Smooth muscle cell of the brain vasculature (primary cell): ENCODE measurements at regions not wholly inside any gene's neighbourhood (a gene's known extent, or its start where the extent isn't known, plus 50 kb on each side); places are given as distances from the start of the nearest gene placed in this dataset.
A peak's percentile ranks its signal among the peaks of the same experiment; 100 is the strongest.
"Not testable (repeated sequence)": the region's sequence is repeated elsewhere in the genome, so short reads cannot be mapped to it uniquely, and the experiment has no call there.

Source experiments
- DNase-seq: peaks from one replicate; pipeline ENCODE4 v3.0.0-alpha.2; 2012; ENCODE audit warnings: low read depth, low spot score

DNA sequence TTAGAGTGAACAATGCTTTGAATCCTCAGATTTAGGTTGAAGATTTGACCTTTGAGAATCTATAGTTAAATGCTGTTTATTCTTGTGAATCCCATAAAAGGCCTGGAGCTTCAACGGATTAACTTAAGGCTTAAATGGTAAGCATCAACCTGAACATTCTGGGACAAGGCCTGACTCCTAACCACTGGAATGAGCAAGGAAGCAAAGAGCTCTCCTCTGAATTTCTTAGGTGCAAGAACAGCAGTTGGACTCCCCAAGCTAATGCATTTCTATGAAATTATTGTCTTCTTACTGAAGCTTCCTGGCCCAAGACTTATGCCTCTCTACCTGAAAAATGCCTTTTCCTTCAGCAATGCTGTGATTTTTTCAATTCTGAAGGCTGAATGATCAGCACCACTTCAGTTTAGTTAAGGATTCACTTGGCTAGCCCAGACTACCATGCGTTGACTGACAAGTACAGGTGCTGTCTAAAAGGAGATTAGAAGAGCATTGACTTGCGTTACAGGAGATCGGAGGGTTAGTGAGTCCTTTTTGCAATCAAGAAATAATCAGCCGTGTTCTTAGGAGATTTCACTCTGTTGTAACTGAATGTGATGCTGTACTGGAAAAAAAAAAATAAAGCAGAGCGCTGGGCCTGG, 178.5 kb downstream of the ZC3H11B start:
- DNase-seq = no peak

DNA sequence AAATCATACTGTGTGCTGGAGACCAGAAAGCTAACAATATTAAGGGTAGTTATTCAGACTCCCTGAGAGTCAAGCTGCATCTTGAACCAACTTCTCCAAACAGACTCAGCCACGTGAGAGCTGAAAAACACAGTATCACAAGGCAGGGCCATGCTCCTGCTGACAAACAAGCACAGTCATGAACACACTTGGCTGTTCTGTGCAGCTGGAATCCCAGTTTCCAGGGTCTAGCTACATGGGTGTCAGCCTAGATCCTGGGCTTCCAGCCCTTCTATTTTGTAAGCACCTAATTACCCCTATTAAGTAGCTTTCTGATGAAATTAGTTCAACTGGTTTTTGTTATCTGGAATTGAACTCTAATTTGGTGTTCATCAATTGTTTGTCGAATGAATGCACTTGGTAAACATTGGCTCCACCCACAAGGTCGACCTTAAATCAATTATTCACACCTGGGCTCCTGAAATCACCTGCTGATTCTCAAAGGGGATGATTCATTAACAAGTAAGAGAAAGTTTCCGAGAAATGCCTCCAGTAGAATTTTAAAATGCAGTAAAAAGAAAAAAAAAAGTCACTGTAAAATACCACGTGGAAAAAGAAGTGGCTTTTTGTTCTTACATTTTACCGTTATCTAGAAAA, 179.3 kb downstream of the ZC3H11B start:
- DNase-seq = no peak

DNA sequence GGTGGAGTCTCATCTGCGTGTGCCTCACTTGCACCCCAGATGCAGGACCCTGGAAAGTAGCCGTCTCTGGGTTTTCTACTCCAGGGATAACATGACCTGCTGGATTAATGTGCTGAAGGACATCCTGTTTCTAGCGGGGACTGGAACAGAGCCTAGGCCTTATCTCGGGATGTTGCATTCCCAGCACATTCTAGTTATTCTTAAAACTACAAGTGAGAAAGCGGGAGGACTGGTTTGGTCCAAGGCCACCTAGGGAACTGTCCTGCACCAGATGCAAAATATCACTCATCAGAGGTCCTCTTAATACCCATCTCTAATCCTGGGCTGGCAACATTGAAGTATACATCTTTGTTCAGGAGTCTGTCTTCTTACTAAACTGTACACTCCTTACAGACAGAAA, 179.9 kb downstream of the ZC3H11B start:
- no peak for DNase-seq

DNA sequence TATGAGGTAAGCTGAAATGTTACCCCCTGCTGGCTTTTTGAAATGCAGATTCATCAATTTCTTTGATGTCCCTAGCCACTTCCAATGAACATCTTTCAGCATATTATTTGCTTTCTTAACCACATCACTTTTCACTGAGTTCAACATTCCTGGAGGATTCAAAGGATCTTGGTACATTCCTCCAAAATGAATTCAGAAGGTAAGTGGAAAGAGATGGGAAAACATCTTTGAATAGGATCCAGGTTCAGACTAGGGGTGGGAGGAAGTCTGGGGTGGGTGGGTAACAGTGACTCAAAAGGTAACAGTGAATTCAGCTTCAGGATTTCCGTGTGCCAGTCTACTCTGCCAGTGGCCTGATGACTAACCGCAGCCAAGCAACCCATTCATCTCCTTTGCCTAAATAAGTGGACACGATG, 180.7 kb downstream of the ZC3H11B start:
- DNase-seq = no peak

DNA sequence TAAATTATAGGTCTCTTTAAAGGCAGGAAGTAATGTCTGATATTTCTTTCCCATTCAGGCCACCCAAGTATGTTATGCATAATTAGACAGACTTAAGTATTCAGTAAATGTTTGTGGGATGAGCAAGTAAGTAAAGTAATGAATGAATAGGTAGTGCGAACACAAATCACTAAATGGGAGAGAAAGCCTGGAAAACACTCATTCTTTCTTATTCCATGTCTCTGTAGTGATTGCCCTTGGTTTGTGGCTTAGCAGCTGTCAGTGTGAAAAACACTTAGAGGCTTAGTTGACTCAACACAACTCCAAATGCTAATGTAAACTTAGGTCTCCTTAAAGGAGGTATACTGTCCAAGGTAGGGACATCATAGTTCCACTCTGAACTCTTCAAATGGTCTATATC, 182.5 kb downstream of the ZC3H11B start:
- DNase-seq = no peak

DNA sequence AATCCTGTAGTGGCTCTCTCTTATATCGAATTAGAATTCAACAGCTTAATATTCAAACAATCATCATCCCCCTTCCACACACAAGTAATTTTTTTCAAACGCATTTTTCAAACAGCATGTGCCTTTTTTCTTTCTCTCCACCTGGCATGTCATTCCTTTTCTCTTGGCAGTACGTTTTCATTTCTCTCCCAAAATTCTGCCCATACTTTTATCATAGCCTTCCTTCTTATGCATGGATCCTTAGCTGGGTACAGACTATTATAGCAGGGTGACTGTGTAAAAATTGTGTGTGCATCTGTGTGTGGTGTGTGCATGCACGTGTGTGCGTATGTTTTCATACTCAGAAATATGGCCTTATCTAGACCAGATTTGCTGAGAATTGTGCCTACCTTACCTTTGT, 184.3 kb downstream of the ZC3H11B start:
- no peak for DNase-seq

DNA sequence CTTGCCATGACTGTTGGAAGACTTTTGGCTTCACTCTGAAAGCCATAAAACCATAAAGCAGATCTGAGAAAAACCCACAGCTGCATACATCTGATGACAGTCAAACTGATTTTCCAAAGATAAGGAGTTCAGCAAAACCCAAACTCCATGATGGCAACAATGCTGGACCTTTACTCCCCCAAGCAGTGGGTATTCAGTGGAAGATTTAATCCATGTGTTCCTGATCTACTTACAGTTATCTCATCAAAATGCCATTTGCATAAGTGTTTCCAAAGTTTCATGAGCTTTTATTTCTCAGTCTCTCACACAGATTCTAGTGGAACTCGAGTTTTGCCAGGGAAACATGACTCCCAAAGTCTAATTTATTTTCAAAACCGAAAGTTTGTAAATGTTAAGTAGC, 184.9 kb downstream of the ZC3H11B start:
- no peak for DNase-seq

DNA sequence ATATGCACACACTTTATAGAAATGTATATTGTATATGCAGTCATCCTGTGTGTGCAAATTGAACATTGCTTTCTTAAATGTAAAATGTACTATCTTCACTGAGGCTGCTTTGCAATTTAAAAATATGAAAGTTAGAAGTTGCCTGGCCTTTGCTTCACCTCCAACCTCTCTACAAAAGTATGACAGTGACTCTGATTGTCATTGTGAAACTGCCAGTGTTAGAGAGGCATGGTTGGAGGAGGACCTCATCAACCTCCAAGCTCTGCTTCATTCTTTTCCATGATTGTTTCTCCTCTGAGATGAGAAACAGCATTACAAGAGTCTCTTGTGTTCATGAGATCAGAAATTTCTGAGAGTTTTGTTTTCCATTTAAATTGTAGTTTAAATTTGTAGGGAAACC, 185.5 kb downstream of the ZC3H11B start:
- no peak for DNase-seq

DNA sequence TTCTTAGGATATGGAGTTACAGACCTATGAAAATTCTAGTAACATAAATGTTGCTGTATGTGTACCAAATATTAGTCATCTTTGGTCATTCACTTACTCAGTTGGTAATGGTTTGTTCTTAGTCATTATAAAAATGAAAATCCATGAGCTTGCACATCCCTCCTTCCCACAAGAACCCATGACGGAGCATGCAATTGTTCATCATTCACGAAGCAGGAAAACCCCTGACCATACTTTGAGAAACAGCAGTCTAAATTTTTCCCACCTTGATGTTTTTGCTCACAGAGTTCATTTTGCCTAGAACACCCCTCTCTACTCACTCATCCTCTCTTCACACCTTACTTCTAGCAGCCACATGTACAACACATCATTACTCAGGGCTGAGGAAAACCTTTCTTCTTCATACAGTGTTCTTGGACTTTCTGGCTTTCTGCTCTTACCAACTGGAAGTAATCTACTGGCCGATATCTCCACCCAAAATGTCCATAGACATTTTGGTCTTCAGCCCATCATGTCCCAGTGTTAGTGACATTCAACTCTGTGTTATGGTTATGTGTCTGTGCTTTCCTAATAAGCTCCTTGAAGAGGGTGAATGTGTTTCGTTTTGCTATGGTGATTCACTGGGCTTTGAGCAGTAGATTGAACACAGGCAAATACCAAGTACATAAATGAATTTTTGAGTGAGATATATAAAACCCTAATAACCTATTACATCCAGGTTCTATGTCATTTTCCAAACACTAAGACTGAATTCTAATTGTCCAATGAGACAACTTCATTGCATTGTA, 189.9 kb downstream of the ZC3H11B start:
- no peak for DNase-seq

DNA sequence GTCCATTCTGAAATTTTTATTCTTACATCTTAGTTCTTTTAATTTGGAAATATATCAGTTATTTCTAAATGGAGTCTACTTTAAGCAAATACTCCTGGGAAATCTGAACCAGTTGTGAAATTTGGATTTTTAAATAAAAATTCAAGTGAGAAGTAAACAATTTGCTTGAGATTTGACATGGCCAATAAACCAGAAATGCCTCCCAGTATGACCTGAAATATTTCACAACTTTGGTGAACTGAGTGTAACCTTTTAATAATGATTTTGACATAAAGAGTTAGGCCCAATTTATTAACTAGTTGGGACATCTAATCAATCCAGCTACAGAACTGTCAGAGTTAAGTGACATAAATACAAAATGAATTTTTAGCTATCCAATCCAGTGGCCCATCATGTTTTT, 192.0 kb downstream of the ZC3H11B start:
- no peak for DNase-seq

DNA sequence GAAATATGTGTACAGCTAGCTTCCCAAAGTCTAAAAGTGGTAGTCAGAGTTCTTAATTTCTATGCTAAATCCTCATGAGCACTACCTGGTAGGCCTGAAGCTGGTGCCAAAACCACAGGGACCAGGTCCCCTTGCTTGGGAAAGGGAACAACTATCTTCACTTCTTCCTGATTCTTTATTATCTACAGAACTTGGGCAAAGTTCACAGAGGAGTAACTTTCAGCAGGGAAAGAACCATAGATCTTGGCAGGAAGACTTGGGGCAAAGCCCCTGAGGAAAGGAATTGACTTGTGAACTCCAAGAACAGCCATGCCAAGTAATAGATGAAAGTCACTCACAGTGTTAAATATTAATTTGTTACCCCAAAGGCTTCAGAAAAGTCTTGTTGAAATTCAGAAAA, 193.0 kb downstream of the ZC3H11B start:
- no peak for DNase-seq

DNA sequence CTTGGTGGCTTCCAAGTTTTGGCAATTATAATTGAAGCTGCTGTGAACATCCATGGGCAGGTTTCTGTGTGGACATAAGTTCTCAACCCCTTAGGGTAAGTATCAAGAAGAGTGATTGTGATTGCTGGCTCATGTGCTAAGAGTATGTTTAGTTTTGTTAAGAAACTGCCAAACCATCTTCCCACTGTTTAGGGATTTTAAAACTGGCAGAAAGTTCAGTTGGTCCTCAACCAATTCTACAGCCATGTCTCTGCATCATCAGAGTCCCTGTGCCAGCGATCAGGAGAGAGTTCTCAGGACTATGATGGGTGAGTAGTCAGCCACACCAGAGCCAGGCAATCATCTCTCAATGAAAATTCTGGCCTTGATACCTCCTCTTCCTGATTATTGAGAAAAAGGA, 193.8 kb downstream of the ZC3H11B start:
- no peak for DNase-seq

DNA sequence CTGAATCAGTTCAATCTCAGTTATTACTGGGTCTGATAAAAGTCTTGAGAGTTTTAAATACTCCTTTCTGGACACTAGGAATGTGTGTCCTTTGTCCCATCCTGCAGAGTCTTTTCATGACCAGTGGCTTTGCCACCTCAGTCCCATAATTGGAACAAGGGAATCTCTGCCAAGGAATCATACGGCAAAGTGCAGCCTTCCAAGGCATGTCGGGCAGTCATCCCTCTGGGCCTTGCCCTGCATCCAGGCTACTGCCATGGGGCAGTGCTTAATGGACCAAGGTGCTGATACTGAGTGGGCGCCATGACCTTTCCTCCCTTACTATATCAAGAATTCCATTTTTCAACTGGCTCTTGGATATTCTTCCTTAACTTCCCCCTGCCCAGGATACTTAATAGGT, 195.3 kb downstream of the ZC3H11B start:
- no peak for DNase-seq

DNA sequence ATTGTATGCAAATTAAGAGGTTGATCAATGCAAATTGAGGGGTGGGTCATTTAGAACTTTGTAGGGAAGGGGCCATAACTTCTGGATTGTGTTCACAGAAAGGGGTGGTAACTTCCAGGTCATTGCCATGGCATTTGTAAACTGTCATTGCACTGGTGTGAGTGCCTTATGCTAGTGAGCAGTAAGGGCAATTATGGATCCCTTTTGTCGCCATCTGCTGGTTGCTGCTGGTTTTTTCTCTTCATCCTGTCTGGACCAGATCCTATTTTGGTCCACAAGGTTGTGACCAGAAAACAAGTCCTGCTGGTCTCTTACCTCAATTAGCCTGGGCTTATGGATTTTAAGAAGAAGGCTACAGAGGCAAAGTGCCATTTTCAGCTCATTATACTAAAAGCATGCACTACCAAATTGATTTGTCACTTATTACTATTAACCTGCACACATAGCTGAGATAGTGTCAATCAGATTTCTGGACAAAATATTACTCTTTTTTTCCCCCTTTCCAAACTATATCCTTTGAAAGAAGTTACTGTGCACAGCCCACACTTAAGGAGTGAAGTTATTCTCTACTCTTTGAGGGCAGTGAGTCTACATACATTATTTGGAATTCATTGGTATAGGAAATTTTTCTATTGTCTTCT, 196.2 kb downstream of the ZC3H11B start:
- DNase-seq = peak; percentile 15

DNA sequence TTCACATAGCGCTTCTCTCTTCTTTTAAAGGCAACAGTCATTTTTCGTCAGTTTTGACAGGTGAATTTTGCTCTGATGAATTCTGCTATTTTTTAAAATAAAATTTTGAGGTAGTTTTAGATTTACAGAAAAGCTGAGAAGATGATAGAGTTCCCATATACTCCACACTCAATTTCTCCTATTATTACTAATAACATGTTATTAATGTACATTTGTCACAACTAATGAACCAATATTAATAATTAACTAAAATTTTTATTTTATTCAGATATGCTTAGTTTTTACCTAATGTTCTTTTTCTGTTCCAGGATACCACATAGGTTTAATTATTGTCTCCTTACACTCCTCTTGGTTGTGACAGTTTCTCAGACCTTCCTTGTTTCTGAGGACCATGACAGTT, 197.0 kb downstream of the ZC3H11B start:
- DNase-seq = no peak

DNA sequence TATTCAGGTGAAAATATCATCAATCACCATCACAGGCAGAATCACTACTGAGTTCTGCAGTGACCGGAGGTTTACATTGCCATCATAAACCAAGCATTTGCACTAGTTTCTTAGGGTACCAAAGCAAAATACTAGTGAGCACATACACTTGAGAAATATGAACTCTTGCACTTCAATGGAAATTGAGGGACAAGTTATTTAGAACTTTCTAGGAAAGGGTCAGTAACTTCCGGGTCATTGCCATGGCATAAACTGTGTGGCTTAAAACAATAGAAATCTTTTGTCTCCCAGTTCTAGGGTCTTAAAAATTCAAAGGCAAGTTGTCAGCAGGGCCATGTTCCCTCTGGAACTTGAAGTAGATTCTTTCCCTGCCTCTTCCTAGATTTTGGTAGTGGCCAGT, 197.5 kb downstream of the ZC3H11B start:
- no peak for DNase-seq

DNA sequence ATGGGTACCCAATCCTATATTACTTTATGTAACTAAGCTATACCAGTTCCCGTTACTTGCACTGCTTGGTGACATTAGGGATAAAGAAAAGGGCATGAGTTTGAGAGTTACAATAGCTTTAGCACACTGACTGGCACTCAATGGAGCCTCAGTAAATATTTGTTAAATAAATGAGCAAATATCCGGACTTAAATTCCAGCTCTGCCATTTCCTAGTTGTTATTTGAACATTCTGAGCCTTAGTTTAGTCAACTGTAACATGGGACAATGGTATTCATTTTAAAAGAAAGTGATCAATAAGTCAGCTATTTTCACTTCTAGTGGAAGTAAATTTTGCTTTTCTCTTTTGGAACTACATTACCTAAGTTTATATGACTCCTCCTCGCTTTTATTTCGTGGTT, 198.7 kb downstream of the ZC3H11B start:
- no peak for DNase-seq

DNA sequence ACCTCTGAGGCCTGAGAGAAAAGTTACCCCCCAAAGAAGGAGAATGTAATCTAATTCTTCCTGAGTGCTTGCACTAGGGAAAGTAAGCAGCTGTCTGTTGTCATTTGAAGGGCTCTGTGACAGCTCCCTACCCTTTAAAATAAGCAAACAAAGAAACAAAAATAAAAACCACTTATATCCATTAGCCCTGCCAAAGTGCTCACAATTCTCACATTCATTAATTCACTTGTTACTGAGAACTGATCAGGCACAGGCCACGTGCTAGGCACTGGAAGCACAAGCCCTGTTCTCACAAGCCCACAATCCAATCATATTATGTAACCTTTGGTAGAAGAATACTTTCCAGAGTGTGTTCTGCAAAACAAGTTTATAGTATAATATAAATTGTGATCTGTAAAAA, 199.4 kb downstream of the ZC3H11B start:
- no peak for DNase-seq

DNA sequence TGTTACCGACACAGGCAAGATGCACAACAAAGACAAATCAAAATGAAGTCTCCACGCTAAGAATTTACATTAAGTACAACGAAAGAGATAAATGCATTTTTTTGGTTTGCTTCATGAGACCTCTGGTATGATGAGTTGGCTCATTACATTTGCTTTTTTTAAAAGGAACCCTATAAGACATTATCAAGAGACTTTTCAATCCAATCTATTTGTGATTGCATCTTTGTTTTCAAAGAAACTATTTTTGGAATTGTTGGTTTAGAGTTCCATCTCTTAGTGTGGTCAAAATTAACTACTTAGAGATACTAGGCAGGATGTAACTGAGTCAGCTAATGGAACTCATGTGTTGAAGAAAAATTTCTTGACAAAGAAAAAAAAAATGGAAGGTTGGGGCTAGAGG, 200.1 kb downstream of the ZC3H11B start:
- DNase-seq = no peak

DNA sequence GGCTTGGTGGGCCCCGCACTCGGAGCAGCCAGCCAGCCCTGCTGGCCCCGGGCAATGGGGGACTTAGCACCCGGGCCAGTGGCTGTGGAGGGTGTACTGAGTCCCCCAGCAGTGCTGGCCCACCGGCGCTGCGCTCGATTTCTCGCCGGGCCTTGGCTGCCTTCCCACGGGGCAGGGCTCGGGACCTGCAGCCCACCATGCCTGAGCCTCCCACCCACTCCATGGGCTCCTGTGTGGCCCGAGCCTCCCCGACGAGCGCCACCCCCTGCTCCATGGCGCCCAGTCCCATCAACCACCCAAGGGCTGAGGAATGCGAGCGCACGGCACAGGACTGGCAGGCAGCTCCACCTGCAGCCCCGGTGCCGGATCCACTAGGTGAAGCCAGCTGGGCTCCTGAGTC, 202.2 kb downstream of the ZC3H11B start:
- not testable (repeated sequence) for DNase-seq

DNA sequence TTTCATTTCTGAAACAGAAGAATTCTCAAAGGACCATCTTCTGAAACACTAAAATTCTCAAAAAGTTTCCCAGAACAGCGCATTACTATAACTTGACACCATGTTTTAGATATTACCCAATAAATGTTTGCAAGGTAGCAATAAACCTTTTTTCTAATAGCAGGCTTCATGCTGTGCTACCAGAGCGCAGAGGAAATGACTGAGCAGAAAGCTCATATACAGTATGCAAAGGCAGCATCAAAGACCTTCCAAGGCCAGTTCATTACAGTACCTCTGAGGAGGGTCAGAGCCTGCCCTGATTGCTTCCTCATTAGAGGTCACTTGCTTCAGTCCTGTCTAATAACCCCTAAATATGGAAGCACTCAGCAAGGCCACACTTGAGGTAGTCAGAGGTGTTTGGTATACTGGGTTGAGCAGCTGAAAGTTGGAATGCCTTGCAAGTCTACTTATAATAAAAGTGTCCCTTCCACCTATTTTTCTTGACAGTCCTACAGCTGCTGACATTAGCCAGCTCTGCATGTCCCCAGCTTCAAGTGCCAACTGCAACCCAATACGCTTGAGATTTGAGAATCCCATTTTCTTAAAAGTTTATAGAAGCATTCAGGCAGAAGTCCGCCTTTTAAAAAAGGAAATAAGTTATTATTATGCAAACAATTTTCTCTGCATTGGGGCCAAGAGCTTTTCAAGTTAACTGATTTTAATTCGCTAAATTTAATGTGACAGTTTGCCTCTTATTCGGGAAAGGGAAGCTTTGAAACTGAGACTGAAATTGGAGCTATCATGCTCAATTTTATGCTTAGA, 207.2 kb downstream of the ZC3H11B start:
- no peak for DNase-seq

DNA sequence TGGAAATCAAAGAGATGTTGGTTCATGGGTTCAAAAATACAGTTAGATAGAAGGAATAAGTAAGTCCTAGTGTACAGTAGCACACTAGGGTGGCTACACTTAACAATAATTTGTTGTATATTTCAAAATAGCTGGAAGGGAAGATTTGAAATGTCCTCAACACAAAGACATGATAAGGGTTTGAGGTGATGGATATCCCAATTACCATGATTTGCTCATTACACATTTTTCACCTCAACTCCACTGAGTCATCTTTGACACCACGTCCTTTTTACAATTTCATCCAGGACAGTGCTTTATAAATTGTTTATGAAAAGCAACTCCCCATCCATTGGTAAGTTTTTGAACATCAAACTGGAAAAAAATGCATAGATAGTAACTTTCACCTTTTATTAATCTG, 208.3 kb downstream of the ZC3H11B start:
- DNase-seq = no peak
